GM21526 (cell line): ENCODE measurements at regions not wholly inside any gene's neighbourhood (a gene's known extent, or its start where the extent isn't known, plus 50 kb on each side); places are given as distances from the start of the nearest gene placed in this dataset.

Experiments
- ATAC-seq: cut with Tn5 transposase; IDR thresholded peaks from one replicate; pipeline ENCODE4 v1.9.1; 2021; ENCODE audit warnings: moderate library complexity; ENCODE audit not compliant: unreplicated experiment, low FRiP score

- no peak for ATAC-seq
Observed at GRCh38 chr3:188940573-188940932, 231.2 kb upstream of the TPRG1 start.

GRCh38 chr3:188941103-188941502, 230.7 kb upstream of the TPRG1 start:
- no peak for ATAC-seq

- no peak for ATAC-seq
Observed at GRCh38 chr3:188942191-188942590, 229.6 kb upstream of the TPRG1 start.

- ATAC-seq, result no peak
Observed at GRCh38 chr3:188943591-188943990, 228.2 kb upstream of the TPRG1 start.

GRCh38 chr3:188944108-188944507, 227.7 kb upstream of the TPRG1 start:
- ATAC-seq, result no peak

GRCh38 chr3:188946351-188947240, 225.2 kb upstream of the TPRG1 start:
- ATAC-seq, result no peak

- ATAC-seq, result no peak
Observed at GRCh38 chr3:188947401-188948280, 224.1 kb upstream of the TPRG1 start.

- ATAC-seq, result no peak
Observed at GRCh38 chr3:188948281-188948996, 223.3 kb upstream of the TPRG1 start.

- ATAC-seq, result no peak
Observed at GRCh38 chr3:188948997-188949389, 222.8 kb upstream of the TPRG1 start.

GRCh38 chr3:188949456-188949855, 222.3 kb upstream of the TPRG1 start:
- no peak for ATAC-seq

- no peak for ATAC-seq
Observed at GRCh38 chr3:188949996-188950395, 221.8 kb upstream of the TPRG1 start.

- no peak for ATAC-seq
Observed at GRCh38 chr3:188950832-188951489, 220.8 kb upstream of the TPRG1 start.

- no peak for ATAC-seq
Observed at GRCh38 chr3:188951734-188952133, 220.0 kb upstream of the TPRG1 start.

GRCh38 chr3:188954590-188955208, 217.1 kb upstream of the TPRG1 start:
- ATAC-seq, result peak; percentile 69

GRCh38 chr3:188955919-188956318, 215.9 kb upstream of the TPRG1 start:
- no peak for ATAC-seq

GRCh38 chr3:188956839-188957489, 214.8 kb upstream of the TPRG1 start:
- ATAC-seq, result no peak

GRCh38 chr3:188959013-188959412, 212.8 kb upstream of the TPRG1 start:
- ATAC-seq, result no peak

- ATAC-seq, result no peak
Observed at GRCh38 chr3:188962253-188963247, 209.2 kb upstream of the TPRG1 start.
